SW480 (cell line): ENCODE measurements at regions not wholly inside any gene's neighbourhood (a gene's known extent, or its start where the extent isn't known, plus 50 kb on each side); places are given as distances from the start of the nearest gene placed in this dataset.

Source experiments
- DNase-seq: peaks from one replicate; pipeline ENCODE4 v3.0.0-alpha.2; 2016; ENCODE audit warnings: low spot score

- DNase-seq = no peak
These were observed 373.2 kb upstream of the C1orf174 start for GRCh38 chr1:4273243-4273642.

DNA sequence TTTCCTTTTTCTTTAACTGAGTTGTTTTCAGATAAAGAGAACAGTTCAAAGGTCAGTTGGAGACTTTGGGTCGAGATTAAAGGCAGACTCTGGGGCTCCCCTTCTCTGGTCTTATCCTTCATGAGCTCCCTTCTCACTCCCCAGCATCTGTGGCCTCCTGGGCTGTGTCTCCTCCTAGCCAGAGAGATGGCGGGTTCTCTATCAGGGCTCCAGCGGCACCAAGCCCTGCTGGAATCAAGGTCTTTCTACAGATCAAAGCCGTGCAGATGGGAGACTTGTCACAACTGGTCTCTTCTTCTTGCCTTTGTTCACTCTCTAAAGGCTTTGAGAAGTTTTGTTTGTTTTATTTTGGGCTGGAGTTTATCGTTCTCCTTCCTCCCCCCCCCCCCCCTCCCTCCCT is 373.7 kb upstream of the C1orf174 start:
- DNase-seq = no peak

DNA sequence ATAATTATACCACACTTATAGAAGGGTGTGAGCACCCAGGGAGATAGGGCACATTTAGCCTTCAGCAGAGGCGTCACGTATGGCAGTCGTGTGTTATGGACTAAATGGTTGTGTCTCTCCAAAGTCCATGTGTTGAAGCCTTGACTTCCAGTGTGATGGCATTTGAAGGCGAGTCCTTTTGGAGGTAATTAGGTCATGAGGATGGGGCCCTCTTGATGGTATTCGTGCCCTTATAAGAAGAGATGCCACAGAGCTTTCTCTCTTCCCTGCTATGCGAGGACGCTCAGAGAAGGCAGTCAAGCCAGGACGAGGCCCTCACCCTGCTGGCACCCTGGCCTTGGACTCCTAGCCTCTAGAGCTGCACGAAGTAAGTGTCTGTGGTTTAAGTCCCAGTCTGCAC is 375.0 kb upstream of the C1orf174 start:
- no peak for DNase-seq

DNA sequence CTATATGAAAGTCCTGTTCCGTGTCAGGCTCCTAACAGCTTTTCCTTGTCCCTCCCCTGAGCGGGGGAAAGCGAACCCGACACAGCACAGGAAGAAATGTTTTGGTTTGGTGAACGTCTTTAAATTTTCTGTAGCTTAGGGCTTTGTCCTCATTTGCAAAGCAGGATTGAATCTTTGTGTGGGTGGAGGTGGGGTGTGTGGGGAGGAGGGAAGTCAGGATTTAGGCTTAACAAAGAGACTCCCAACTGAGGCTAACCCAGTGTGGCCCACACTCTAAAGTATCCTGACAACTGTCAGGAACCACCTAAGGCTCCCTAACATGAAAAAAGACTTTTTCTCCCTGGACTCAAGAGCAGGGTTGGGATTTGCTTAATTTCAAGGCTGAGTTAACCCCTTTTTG is 376.2 kb upstream of the C1orf174 start:
- no peak for DNase-seq

- DNase-seq = no peak
These were observed 376.8 kb upstream of the AJAP1 start for GRCh38 chr1:4277598-4277997.

DNA sequence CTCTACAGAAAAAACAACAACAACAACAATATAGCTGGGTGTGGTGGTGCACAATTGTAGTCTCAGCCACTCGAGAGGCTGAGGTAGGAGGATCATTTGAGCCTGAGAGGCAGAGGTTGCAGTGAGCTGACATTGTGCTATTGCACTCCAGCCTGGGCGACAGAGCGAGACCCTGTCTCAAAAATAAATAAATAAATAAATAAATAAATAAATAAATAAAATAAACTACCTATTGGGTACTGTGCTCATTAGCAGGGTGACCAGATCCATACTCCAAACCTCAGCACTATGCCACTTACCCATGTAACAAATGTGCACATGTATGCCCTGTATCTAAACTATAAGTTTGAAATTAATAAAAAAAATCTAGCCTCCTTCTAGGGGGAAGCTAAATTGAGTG is 369.4 kb upstream of the AJAP1 start:
- no peak for DNase-seq

GRCh38 chr1:4292861-4293260 is 361.5 kb upstream of the AJAP1 start:
- DNase-seq = no peak

DNA sequence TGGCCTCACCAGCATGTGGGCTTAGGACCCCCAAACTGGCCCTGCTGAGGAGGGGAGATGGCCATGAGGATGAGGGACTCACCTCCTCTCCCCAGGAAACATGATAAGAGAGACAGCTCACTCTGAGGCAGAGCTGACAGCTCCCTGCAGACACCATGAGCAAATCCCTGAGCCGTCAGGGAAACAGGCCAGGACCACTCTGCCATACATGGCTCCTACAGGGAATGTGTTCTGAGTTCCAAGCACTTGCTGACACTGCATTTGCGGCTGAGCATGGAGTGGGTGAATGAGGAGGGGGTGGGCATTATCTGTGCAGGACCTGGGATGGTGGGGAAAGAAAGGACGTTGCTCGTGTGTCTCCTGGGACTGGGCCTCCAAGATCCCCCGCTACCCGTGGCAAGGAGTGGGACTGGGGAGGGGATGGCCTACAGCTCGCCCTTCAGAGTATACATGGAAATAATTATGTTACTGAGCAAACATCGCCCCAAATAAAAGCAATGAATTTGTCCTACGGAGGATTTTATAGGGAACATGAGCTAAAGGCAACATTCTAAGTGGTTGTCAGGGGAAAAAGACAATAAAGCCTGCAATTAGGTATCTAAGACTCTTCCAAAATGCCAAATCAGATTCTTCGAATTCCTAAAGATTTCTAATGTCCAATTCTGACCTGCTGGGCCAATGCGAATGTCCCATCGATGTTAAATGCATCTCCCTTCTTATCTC is 355.9 kb upstream of the AJAP1 start:
- DNase-seq = no peak

DNA sequence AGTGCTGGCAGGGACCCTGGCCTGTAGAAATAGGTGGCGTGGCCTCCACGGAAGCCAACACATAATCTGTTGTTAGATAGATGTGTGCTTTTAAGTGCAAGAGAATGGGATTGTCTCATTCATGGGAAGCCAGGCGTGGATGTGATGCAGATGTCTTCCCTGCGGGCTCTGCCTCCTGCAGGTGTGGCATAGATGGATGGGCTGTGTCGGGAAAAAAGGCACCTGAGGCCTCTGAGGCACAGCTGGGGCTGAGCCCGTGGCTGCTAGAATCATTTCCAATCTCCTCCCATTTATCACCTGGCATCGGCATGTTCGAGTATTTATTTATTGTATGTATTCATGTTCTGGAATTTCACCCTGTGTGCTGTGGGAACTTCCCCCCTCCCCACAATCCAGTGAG is 353.4 kb upstream of the AJAP1 start:
- no peak for DNase-seq

GRCh38 chr1:4303303-4303702 is 351.1 kb upstream of the AJAP1 start:
- DNase-seq = no peak

DNA sequence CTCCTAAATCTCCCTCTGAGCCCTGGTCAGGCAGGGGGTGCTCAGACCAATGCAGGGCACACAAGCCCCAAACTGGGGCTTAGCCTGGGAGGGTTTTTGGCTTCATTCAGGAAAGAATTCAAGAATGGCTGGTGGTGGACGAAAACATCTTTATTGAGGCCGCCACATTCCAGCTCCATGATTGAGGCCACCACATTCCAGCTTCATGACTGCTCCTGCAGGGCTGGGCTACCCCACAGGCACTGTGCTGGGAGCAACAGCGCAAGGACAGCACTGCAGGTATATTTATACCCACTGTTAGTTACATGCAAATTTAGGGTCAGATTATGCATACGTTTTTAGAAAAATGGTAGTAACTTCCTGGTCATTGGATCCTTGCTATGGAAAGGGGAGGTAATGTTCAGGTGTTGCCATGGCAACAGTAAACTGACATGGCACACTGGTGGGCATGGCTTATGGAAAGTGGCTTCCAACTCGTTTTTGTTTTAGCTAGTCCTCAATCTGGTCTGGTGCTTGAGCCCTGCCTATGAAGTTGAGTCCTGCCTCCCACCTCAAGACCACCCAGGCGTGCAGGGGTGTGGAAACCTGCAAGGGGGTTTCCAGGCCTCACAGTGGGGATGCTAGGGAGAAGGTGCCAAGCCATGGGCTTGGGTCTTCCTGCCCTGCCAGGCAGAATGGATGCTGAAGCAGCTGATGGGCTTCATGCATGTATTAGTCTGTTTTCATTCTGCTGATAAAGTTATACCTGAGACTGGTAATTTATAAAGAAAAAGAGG is 348.7 kb upstream of the AJAP1 start:
- peak; percentile 64 for DNase-seq

GRCh38 chr1:4306559-4307467 is 347.6 kb upstream of the AJAP1 start:
- no peak for DNase-seq

DNA sequence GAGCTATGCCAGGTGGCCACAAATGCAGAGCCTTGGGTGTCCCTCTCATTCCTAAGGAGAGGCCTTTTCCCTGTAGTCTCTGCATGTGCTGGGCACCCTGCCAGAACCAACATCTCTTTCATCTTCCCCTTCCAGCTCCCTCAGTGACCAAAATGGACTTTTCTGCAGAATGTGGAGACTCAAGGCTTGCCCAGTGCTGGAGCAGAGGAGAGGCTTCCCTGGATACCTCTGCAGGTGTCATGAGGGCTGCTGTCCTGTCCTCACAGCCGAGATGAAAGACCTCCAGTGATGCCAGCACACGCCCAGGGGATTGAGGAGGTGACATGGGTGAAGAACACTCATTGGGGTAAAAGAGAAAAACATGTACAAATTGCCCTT is 347.0 kb upstream of the AJAP1 start:
- no peak for DNase-seq

GRCh38 chr1:4307911-4308545 is 346.4 kb upstream of the AJAP1 start:
- DNase-seq = peak; percentile 44

GRCh38 chr1:4308806-4309205 is 345.6 kb upstream of the AJAP1 start:
- no peak for DNase-seq

- no peak for DNase-seq
These were observed 344.6 kb upstream of the AJAP1 start for GRCh38 chr1:4309676-4310320.

DNA sequence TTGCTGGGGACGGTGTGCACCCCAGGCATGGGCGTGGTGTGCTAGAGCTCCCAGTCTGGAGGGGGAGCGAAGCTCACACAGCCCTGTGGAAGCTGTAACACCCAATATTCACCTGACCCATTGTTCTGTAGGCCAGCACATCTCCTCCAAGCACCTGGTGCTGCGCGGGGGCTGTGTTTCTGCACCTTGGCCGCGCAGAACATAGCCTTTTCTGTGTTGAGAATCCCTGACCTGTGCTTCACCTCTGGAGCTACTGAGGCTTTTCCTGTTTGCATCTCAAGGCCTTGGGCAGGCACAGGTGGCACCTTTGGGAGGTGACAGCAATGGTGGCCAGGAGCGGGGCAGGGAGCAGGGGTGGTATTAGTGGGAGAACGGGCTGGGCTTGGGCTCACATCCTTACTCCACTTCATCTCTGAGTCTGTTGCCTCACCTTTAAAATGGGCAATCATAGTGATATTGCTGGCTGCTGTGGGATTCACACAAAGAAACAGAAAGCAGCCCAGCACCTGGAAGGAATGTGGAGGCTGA is 343.9 kb upstream of the AJAP1 start:
- no peak for DNase-seq

DNA sequence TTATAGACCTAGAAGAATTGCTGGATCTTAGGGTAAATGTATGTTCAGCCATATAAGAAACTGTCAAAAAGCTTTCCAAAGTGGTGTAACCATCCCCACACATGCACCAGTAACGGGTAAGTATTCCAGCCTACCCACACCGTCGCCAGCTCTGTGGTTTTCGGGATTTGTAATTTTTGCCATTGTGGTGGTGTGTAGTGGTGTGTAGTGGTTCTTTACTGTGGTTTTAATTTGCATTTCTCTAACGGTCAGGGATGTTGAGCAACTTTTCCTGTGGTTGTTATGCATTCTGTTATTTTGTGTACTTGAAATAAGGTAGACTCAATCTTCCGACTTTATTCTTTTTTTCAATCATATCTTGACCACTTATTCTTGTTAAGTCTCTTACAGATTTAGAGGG is 342.4 kb upstream of the AJAP1 start:
- DNase-seq = peak; percentile 11

DNA sequence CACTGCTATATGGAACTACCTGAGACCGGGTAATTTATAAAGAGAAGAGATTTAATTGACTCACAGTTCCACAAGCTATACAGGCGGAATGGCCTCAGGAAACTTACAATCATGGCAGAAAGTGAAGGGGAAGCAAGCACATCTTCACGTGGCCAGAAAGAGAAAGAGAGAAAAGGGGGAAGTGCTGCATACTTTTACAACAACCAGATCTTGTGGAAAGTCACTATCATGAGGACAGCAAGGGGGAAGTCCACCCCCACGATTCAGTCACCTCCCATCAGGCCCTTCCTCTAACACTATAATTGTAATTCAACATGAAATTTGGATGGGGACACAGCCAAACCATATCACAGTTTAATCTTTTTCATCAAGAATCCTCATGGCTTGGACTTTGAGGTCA is 339.2 kb upstream of the AJAP1 start:
- DNase-seq = no peak

DNA sequence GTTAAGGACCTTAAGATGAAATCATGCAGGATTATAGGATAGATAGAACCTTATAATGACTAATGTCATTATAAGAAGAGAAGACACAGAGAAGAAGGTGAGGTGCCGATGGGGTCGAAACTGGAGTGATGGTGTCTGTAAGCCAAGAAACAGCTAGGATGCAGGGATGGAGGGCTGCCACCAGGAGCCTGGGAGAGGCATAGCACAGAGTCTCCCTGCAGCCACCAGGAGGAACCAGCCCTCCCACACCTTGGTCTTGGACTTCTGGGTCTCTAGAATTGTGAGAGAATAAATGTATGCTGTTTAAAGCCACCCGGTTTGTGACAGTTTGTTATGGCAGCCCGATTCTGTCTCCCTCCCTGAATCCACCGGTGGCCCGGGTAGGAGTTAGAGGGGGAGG is 337.2 kb upstream of the AJAP1 start:
- DNase-seq = no peak

- DNase-seq = no peak
These were observed 335.7 kb upstream of the AJAP1 start for GRCh38 chr1:4318720-4319119.

DNA sequence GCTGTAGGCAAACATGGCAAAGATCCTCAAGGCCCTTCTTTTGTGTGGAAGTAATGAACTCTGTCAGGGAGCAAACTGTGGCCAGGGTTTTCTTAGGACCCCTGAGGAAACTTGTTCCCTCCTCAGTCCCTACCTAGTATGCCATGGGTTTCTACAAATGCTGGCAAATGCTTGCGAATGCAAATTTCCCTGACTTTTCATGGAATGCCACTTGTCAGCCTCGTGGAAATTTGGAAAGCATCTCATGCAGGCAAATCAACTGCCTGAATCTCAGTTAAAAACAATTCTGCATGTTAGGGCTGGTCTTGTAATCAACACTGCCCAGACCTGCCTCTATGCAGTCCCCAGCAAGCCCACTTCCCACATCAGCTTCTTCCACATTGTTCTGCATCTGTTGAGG is 334.9 kb upstream of the AJAP1 start:
- no peak for DNase-seq
